DND-41 (cell line): ENCODE measurements at regions not wholly inside any gene's neighbourhood (a gene's known extent, or its start where the extent isn't known, plus 50 kb on each side); places are given as distances from the start of the nearest gene placed in this dataset.

Experiments
- EZH2 ChIP-seq: IDR thresholded peaks from 3 replicates; pipeline ENCODE4 v1.6.1; 2012; ENCODE audit warnings: borderline replicate concordance, low read depth, mild to moderate bottlenecking, moderate library complexity, low read length, inconsistent platforms; ENCODE audit not compliant: severe bottlenecking
- TF ChIP-seq, protein P1 (sequence below): IDR thresholded peaks from 2 replicates; pipeline ENCODE4 v1.5.1; 2012; ENCODE audit warnings: borderline replicate concordance, low read length, moderate library complexity, mild to moderate bottlenecking; ENCODE audit not compliant: poor library complexity, severe bottlenecking; ENCODE audit errors: extremely low read depth

DNA sequence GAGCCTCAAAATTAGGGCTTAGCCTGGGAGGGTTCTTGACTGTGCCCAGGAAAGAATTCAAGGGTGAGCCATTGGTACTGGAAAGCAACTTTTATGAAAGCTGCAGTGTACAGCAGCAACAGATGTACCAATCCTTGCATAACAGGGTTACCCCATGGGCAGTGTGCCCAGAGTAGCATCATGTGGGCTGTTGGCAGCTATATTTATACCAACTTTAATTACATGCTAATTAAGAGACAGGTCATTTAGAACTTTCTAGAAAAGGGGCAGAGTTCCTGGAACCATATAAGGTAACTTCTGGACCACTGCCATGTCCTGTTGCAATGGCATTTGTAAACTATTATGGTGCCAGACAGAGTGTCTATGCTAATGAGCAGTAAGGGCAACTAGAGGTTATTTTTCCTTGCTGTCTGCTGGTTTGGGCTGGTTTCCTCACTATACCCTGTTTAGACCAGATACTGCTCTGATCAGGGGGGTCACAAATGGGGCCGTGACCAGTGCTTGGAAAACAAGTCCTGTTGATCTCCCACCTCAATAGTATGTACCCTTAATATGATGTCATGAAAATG lies 1120.5 kb upstream of the RAG2 start:
- TF ChIP-seq, protein P1, sequence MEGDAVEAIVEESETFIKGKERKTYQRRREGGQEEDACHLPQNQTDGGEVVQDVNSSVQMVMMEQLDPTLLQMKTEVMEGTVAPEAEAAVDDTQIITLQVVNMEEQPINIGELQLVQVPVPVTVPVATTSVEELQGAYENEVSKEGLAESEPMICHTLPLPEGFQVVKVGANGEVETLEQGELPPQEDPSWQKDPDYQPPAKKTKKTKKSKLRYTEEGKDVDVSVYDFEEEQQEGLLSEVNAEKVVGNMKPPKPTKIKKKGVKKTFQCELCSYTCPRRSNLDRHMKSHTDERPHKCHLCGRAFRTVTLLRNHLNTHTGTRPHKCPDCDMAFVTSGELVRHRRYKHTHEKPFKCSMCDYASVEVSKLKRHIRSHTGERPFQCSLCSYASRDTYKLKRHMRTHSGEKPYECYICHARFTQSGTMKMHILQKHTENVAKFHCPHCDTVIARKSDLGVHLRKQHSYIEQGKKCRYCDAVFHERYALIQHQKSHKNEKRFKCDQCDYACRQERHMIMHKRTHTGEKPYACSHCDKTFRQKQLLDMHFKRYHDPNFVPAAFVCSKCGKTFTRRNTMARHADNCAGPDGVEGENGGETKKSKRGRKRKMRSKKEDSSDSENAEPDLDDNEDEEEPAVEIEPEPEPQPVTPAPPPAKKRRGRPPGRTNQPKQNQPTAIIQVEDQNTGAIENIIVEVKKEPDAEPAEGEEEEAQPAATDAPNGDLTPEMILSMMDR, result no peak
- no peak for TF ChIP-seq EZH2
